ENCODE measurements at regions not wholly inside any gene's neighbourhood (a gene's known extent, or its start where the extent isn't known, plus 50 kb on each side); places are given as distances from the start of the nearest gene placed in this dataset.
"Not testable (repeated sequence)": the region's sequence is repeated elsewhere in the genome, so short reads cannot be mapped to it uniquely, and the experiment has no call there.

DNA sequence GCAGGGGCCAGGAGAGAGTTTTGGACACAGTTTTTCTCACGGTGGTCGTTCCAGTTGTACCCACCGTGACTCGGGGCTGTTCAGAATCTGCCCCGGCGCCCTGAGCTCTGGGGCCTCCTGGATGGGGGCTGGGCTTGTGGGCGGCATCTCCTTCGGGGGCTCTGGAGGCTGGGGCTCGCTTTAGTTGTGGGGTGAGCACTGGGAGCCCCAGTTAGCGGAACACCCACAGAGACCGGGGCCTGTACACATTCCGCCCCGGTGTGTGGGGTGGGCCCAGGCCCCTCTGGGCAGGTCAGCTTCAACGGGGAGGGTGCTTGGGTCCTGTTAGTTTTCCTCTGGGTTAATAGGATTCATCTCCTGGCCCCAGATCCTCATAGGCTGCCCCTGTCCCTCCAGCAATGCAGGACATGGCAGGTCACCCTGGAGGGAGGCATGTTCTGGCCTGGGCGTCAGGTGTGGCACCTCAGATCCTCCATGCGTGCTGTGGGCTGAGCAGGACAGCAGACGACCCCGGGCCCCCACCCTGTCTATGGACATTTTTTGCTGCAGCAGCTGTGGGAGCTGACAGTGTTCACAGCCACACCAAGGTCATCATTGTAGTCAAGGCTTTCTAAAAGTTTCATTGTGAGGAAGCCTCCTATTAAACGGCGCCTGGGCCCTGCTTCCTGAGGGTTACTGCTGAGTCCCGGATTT, 393.2 kb downstream of the TMEM121 start:
- no peak overlapping the region for H3K27ac ChIP-seq (replicated peaks)
- no peaks in the 10 kb centered on the region for H3K27me3 ChIP-seq (ENCODE audit: insufficient read depth, poor library complexity, severe bottlenecking)
- no peak overlapping the region for H3K4me3 ChIP-seq (replicated peaks; ENCODE audit: insufficient read depth, low read length)
- DNase-seq (ENCODE audit: low read depth in 1 of 2, low spot score in 1 of 2), result no peak
- TF ChIP-seq SPI1 (IDR thresholded peaks at IDR 0.05; ENCODE audit: borderline replicate concordance, low read depth) (no peak), GABPA (IDR thresholded peaks at IDR 0.05; ENCODE audit: low read depth) (no peak), POLR2AphosphoS5 (IDR thresholded peaks at IDR 0.05; ENCODE audit: low read depth) (no peak)
- TF ChIP-seq, protein P1, sequence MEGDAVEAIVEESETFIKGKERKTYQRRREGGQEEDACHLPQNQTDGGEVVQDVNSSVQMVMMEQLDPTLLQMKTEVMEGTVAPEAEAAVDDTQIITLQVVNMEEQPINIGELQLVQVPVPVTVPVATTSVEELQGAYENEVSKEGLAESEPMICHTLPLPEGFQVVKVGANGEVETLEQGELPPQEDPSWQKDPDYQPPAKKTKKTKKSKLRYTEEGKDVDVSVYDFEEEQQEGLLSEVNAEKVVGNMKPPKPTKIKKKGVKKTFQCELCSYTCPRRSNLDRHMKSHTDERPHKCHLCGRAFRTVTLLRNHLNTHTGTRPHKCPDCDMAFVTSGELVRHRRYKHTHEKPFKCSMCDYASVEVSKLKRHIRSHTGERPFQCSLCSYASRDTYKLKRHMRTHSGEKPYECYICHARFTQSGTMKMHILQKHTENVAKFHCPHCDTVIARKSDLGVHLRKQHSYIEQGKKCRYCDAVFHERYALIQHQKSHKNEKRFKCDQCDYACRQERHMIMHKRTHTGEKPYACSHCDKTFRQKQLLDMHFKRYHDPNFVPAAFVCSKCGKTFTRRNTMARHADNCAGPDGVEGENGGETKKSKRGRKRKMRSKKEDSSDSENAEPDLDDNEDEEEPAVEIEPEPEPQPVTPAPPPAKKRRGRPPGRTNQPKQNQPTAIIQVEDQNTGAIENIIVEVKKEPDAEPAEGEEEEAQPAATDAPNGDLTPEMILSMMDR (IDR thresholded peaks at IDR 0.05; ENCODE audit: insufficient read depth, low read length), result no peak
- TF ChIP-seq, protein P2, sequence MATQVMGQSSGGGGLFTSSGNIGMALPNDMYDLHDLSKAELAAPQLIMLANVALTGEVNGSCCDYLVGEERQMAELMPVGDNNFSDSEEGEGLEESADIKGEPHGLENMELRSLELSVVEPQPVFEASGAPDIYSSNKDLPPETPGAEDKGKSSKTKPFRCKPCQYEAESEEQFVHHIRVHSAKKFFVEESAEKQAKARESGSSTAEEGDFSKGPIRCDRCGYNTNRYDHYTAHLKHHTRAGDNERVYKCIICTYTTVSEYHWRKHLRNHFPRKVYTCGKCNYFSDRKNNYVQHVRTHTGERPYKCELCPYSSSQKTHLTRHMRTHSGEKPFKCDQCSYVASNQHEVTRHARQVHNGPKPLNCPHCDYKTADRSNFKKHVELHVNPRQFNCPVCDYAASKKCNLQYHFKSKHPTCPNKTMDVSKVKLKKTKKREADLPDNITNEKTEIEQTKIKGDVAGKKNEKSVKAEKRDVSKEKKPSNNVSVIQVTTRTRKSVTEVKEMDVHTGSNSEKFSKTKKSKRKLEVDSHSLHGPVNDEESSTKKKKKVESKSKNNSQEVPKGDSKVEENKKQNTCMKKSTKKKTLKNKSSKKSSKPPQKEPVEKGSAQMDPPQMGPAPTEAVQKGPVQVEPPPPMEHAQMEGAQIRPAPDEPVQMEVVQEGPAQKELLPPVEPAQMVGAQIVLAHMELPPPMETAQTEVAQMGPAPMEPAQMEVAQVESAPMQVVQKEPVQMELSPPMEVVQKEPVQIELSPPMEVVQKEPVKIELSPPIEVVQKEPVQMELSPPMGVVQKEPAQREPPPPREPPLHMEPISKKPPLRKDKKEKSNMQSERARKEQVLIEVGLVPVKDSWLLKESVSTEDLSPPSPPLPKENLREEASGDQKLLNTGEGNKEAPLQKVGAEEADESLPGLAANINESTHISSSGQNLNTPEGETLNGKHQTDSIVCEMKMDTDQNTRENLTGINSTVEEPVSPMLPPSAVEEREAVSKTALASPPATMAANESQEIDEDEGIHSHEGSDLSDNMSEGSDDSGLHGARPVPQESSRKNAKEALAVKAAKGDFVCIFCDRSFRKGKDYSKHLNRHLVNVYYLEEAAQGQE (IDR thresholded peaks at IDR 0.05; ENCODE audit: insufficient replicate concordance, low read depth), result no peak

DNA sequence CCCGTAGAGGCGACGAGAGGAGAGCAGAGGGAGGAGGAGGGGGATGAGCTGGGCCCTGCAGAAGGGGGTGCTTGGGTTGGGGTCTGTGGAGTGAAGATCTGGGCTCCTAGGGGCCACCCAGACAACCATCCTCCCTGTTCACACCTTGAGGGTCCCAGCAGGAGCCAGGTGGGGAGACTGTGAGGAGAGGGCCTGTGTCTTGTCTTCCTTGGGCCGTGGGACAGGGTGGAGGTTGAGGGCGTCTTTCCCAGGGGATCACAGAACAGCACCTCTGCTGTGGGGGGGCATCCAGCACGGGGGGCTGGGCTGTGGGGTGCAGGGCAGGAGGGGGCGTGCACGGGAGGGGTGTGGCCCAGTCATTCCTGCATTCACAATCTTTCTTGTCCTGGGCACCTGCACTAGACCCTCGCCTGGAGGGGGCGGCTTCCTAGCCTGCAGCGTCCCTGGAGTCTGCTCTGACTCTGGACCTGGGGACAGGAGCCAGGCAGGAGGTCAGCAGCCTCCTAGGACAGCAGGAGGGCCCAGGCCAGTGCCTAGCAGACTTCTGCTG, 393.8 kb downstream of the TMEM121 start:
- not testable (repeated sequence) for H3K27ac ChIP-seq (replicated peaks); H3K27me3 ChIP-seq (ENCODE audit: insufficient read depth, poor library complexity, severe bottlenecking); DNase-seq (ENCODE audit: low read depth in 1 of 2, low spot score in 1 of 2); H3K4me3 ChIP-seq (replicated peaks; ENCODE audit: insufficient read depth, low read length)

DNA sequence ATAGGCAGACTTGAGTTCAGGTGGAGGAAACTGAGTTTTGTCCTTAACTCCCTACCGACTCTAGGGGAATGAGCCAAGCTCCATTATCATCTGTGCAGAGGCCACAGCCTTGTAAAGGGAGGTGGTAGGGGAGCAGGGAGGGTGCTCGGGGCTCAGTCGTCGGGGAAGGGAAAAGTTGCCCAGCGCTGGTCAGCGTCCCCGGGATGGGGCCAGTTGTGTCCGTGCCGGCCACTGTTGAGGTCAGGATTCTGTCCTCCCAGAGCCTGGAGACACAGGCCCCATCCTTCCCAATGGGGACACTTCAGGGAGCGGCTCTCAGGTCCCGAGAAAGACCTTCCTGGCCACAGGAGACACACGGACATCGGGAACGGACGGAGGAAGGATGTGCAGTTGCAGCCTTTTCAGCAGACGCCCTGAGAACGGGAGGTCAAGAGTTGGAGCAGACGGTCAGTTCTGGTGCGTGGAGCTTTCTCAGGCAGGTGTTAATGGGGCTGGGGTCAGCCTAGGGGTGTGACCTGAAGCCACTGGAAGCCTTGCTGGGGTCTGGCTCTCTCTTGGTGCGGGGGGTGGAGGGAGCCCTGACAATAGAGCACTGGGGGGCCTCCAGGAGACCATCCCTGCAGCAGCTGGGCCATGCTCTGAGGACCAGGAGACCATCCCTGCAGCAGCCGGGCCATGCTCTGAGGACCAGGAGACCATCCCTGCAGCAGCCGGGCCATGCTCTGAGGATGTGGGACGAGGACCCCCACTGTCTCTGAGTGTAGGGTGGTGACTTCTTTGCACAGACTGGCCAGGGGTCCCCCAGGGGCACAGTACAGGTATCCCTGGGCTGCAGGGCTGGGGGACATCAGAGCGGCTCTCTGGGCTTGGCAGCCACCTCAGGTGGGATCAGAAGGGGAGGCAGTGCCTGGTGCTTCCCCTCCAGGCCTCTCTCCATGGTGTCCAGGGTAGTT, 394.7 kb downstream of the TMEM121 start:
- not testable (repeated sequence) for H3K4me3 ChIP-seq (replicated peaks; ENCODE audit: insufficient read depth, low read length); H3K27me3 ChIP-seq (ENCODE audit: insufficient read depth, poor library complexity, severe bottlenecking); H3K27ac ChIP-seq (replicated peaks); DNase-seq (ENCODE audit: low read depth in 1 of 2, low spot score in 1 of 2)

DNA sequence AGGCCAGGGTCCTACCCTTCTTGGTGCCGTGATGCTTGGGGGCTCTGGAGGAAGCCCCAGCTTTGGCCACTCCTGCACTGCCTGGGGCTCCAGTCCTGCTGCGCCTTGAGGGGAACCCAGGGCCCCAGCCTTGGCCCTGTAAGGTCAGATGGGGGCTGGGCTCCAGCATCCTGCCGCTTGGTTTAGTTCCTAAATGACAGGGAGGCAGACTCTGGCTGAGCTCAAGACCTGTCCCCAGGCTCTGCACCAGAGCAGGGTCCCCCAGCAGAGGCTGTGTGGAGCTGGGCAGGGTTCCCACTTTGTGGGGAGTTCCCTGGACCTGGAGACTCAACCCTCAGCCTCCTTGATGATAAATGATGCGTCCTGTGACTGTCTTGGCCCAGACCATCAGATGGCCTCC, 395.4 kb downstream of the TMEM121 start:
- DNase-seq (ENCODE audit: low read depth in 1 of 2, low spot score in 1 of 2); H3K27me3 ChIP-seq (ENCODE audit: insufficient read depth, poor library complexity, severe bottlenecking); H3K4me3 ChIP-seq (replicated peaks; ENCODE audit: insufficient read depth, low read length); H3K27ac ChIP-seq (replicated peaks): not testable (repeated sequence)

DNA sequence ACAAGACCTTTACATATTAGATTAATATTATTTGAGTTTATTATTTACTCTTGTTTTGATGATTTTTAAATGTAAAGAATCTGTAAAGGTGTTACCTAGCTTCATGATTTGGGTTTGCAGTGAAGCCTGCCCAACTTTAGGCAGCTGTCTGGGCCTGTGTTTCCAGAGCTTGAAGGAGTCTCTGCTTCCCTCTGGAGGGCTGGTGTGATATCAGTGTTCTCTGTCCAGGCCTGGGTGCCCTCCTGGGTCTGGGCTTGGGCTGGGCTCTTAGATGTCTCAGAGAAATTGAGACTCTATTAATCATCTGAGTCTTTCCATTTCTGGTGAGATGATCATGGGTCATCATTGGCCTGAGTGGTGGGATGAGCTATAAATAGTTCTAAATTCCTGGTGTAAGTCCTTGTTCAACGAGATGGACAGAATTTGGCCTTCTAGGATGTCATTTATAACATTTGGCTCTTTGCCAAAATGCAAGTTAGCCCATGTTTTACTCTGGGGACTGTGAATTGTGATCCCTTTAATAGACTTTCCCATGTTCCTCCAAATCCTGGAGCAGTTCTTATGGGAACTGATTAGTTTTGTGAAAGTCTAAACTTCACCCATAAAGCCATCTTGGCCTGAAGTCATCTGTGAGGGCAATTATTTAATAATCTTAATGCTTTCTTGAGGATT, 397.3 kb downstream of the TMEM121 start:
- not testable (repeated sequence) for H3K27me3 ChIP-seq (ENCODE audit: insufficient read depth, poor library complexity, severe bottlenecking); H3K4me3 ChIP-seq (replicated peaks; ENCODE audit: insufficient read depth, low read length); DNase-seq (ENCODE audit: low read depth in 1 of 2, low spot score in 1 of 2); H3K27ac ChIP-seq (replicated peaks)

DNA sequence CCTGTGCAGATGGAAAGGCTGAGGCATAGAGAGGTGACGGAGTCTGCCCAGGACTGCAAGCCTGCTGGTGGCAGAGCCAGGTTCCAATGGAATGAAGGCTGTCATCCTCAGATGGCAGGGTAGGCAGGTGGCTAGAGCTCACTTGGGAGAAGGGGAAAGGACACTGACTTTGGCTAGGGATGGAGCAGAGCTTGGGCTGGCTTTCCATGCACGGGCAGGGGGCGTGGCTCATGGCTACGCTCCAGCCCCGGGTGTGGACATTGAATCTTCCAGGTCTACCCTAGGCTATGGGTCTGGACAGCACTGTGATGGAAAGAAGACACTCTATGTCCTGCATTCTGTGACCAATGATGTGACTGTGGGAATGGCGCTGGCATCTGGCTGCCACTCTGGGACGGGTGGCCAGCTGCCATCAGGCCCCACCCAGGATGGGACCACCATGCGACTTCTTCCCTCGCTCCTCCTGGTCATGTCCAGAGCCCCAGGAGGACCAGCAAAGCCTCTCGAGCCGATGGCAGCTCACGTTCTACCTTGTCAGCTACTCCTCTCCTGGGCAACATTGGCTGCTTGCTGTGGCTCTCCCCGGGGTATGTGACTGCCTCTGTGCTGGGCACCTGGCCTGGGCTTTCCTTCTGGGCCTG, 398.7 kb downstream of the TMEM121 start:
- Histone ChIP-seq H3K27me3 (ENCODE audit: insufficient read depth, poor library complexity, severe bottlenecking) (no peaks in the 10 kb centered on the region), H3K27ac (replicated peaks) (no peak overlapping the region), H3K4me3 (replicated peaks; ENCODE audit: insufficient read depth, low read length) (no peak overlapping the region)
- no peak for DNase-seq (ENCODE audit: low read depth in 1 of 2, low spot score in 1 of 2)
- TF ChIP-seq, protein P1 (IDR thresholded peaks at IDR 0.05; ENCODE audit: insufficient read depth, low read length), result no peak
- no peak for TF ChIP-seq GABPA (IDR thresholded peaks at IDR 0.05; ENCODE audit: low read depth)
- no peak for TF ChIP-seq SPI1 (IDR thresholded peaks at IDR 0.05; ENCODE audit: borderline replicate concordance, low read depth)
